ENCODE measurements at regions not wholly inside any gene's neighbourhood (a gene's known extent, or its start where the extent isn't known, plus 50 kb on each side); places are given as distances from the start of the nearest gene placed in this dataset.

DNA sequence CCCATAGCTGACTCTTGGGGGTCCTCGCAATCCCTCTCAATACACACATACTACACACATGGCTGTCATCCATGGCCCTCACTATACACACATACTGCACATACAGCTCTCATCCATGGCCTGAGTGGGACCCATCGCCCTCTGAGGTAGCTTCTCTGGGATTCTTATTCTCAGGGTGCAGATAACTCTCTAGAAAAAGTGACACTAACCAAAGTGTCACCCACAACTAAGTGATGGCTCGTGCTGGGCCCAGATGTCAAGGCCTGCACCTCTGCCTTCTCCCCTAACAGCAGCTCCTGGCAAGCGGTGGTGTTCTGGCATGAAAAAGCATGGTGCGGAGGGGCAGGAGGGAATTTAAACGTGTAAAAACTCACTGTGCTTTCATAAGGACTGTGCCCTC is 62.7 kb upstream of the ZPBP start:
- H3K79me2 ChIP-seq (ENCODE audit: control insufficient read depth, insufficient read depth, low read length) = no peaks in the 10 kb centered on the region
- H4K20me1 ChIP-seq (replicated peaks; ENCODE audit: control insufficient read depth, extremely low read depth, insufficient read depth, low read length) = no peaks in the 10 kb centered on the region
- no peak for FAIRE-seq
- H3K4me3 ChIP-seq (replicated peaks in 1 of 3; ENCODE audit: insufficient read depth in 1 of 3, low read depth in 1 of 3, low read length in 3 of 3) = no peak overlapping the region
- CTCF ChIA-PET = interaction anchor here (1.0 to 1.5 kb wide), 2 partner anchors 49 to 1005 kb away, joined by 3 read pairs; no protein-coding TSS in a partner anchor
- TF ChIP-seq POLR2A (IDR thresholded peaks at IDR 0.05; ENCODE audit: low read depth, low read length) (no peak), JUN (IDR thresholded peaks at IDR 0.05; ENCODE audit: borderline replicate concordance, insufficient read depth, insufficient read length, low read depth) (no peak), GATA2 (IDR thresholded peaks at IDR 0.05; ENCODE audit: insufficient read depth, insufficient read length, low read depth, low read length) (no peak), FOS (IDR thresholded peaks at IDR 0.05; ENCODE audit: borderline replicate concordance, insufficient read depth, low read length) (no peak), EZH2 (IDR thresholded peaks at IDR 0.05; ENCODE audit: borderline replicate concordance, low read depth, low read length, severe bottlenecking) (no peak), MYC (IDR thresholded peaks at IDR 0.05; ENCODE audit: low read depth, low read length) (no peak), POLR2AphosphoS5 (IDR thresholded peaks at IDR 0.05; ENCODE audit: insufficient read depth, low read depth, low read length) (no peak), MAX (IDR thresholded peaks at IDR 0.05; ENCODE audit: insufficient read depth, insufficient read length) (no peak)
- TF ChIP-seq, protein P1, sequence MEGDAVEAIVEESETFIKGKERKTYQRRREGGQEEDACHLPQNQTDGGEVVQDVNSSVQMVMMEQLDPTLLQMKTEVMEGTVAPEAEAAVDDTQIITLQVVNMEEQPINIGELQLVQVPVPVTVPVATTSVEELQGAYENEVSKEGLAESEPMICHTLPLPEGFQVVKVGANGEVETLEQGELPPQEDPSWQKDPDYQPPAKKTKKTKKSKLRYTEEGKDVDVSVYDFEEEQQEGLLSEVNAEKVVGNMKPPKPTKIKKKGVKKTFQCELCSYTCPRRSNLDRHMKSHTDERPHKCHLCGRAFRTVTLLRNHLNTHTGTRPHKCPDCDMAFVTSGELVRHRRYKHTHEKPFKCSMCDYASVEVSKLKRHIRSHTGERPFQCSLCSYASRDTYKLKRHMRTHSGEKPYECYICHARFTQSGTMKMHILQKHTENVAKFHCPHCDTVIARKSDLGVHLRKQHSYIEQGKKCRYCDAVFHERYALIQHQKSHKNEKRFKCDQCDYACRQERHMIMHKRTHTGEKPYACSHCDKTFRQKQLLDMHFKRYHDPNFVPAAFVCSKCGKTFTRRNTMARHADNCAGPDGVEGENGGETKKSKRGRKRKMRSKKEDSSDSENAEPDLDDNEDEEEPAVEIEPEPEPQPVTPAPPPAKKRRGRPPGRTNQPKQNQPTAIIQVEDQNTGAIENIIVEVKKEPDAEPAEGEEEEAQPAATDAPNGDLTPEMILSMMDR (IDR thresholded peaks at IDR 0.05; ENCODE audit: extremely low read depth in 1 of 2, insufficient read depth in 1 of 2, low read depth in 1 of 2, low read length in 2 of 2) = no peak
- H2AFZ ChIP-seq (ENCODE audit: low read depth, low read length) = no peak overlapping the region
- no peaks in the 10 kb centered on the region for H3K27me3 ChIP-seq (ENCODE audit: control insufficient read depth in 2 of 2, insufficient read depth in 2 of 2, low read length in 2 of 2)
- H3K9me3 ChIP-seq (replicated peaks; ENCODE audit: control insufficient read depth, insufficient read depth, low read length) = no peaks in the 10 kb centered on the region
- H3K9me1 ChIP-seq (replicated peaks; ENCODE audit: control insufficient read depth, extremely low read depth, insufficient read depth, low read length) = no peaks in the 10 kb centered on the region
- no peak for DNase-seq (ENCODE audit: low read depth, low spot score)
- dilution Hi-C loops (cut with MboI; ENCODE audit: extremely low pct_ligation_motif_present, low sequenced_read_pairs) = no loop called here
- no peak overlapping the region for H3K27ac ChIP-seq (ENCODE audit: insufficient read depth, low read depth, low read length)
- intact Hi-C loops (cut with micrococcal nuclease) = no loop called here
- no peak overlapping the region for H3K4me2 ChIP-seq (ENCODE audit: insufficient read depth, low read length)
- no TSS peak for BruUV-seq (replicated peaks)
- POLR2A ChIA-PET = no interaction called here
- no peak overlapping the region for H3K9ac ChIP-seq (replicated peaks; ENCODE audit: extremely low read depth, insufficient read depth, low read length)
- H3K4me1 ChIP-seq (ENCODE audit: control insufficient read depth, extremely low read depth, insufficient read depth, low read length) = no peaks in the 10 kb centered on the region
- H3K36me3 ChIP-seq (ENCODE audit: control insufficient read depth in 2 of 2, extremely low read depth in 1 of 2, insufficient read depth in 2 of 2, low read length in 2 of 2) = no peaks in the 10 kb centered on the region

Data from endothelial cell of umbilical vein (primary cell).